Fibroblast of villous mesenchyme (primary cell): ENCODE measurements at regions not wholly inside any gene's neighbourhood (a gene's known extent, or its start where the extent isn't known, plus 50 kb on each side); places are given as distances from the start of the nearest gene placed in this dataset.

Experiments used
- DNase-seq: peaks from one replicate; pipeline ENCODE4 v3.0.0-alpha.2; 2010; ENCODE audit warnings: low read depth
- H3K4me3 ChIP-seq: 2 replicates; pipeline ENCODE4 v1.5.1; 2011; ENCODE audit warnings: low read depth, mild to moderate bottlenecking, low read length
- CTCF ChIP-seq: IDR thresholded peaks from 2 replicates; pipeline ENCODE4 v1.5.1; 2012; ENCODE audit warnings: low read depth, mild to moderate bottlenecking, low read length; ENCODE audit not compliant: insufficient read depth

- no peak for TF ChIP-seq CTCF
- no peak for DNase-seq
- H3K4me3 ChIP-seq: no peak overlapping the region
These were observed 130.4 kb downstream of the PLG start for GRCh38 chr6:160832422-160832821.

GRCh38 chr6:160837146-160837545 is 135.1 kb downstream of the PLG start:
- DNase-seq: no peak
- H3K4me3 ChIP-seq: no peak overlapping the region
- no peak for TF ChIP-seq CTCF

- TF ChIP-seq CTCF: no peak
- no peak for DNase-seq
- no peak overlapping the region for H3K4me3 ChIP-seq
These were observed 140.5 kb upstream of the MAP3K4 start for GRCh38 chr6:160851031-160851430.

GRCh38 chr6:160853946-160854345 is 137.6 kb upstream of the MAP3K4 start:
- no peak overlapping the region for H3K4me3 ChIP-seq
- TF ChIP-seq CTCF: no peak
- no peak for DNase-seq

GRCh38 chr6:160858886-160859285 is 132.7 kb upstream of the MAP3K4 start:
- TF ChIP-seq CTCF: no peak
- no peak for DNase-seq
- no peak overlapping the region for H3K4me3 ChIP-seq

GRCh38 chr6:160859822-160860221 is 131.7 kb upstream of the MAP3K4 start:
- TF ChIP-seq CTCF: no peak
- DNase-seq: no peak
- no peak overlapping the region for H3K4me3 ChIP-seq

DNA sequence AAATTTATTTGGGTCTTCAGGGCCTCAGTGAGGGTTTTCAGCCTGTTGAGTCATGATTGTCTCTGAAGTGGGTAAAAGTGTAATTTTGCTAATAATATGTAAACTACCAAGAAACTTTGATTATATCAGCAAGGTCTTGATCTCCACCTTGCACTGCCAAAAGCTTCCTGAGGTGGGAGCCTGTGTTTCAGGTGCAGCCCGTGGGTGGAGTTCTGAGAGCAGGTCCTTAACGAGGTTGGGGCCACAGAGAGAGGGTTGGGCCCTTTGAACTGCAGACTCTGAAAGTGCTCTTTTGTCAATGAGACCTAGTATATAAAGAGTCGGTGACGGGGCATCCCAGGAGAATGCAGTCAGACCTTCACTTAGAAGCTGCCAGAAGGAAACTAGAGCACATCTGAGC is 129.7 kb upstream of the MAP3K4 start:
- DNase-seq: no peak
- TF ChIP-seq CTCF: no peak
- no peak overlapping the region for H3K4me3 ChIP-seq
